Epidermal melanocyte (primary cell): ENCODE measurements at regions not wholly inside any gene's neighbourhood (a gene's known extent, or its start where the extent isn't known, plus 50 kb on each side); places are given as distances from the start of the nearest gene placed in this dataset.

Experiments used
- DNase-seq: peaks from one replicate; pipeline ENCODE4 v3.0.0; 2011; ENCODE audit warnings: low spot score; ENCODE audit not compliant: insufficient read length

GRCh38 chrX:69028006-69028760 is 137.1 kb downstream of the PJA1 start:
- no peak for DNase-seq

DNA sequence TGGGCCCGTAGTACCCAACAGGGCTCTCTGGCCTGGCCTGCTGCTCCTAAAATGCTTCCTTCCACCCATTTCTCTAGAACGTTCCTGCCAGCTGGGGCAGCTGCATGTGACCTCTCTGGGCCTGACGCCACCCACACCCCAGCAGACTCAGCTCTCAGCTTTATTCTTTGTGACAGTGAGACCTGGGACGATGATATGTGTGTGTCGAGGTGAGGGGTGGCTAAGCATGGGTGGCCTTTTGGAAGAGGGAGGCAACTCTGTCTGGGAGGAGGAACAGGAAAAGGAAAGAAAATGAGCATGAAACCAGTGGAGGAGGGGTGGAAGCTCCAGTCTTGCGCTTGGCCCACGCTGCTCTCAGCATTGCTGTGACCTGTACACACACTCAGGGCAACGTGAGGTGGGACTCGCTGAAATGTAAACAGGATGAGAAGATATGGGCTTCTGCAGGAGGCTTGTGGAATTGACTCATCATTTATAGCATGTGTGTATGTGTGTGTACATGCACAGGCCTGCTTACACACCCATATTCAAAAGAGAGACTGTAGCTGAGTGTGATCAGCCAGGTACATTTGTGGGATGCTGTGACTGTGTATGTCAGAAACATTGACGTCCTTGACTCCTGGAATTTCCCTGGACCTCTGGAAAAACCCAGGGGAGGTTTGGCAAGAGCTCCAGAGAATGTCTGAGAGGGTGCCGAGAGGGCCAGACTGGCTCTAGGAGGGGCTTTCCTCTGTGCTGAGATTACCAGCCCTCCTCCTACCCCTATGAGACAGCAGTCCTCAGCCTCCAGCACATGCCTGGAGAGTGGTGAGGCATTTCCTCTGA is 137.9 kb downstream of the PJA1 start:
- no peak for DNase-seq

GRCh38 chrX:69025802-69026301 is 139.4 kb downstream of the PJA1 start:
- no peak for DNase-seq

DNA sequence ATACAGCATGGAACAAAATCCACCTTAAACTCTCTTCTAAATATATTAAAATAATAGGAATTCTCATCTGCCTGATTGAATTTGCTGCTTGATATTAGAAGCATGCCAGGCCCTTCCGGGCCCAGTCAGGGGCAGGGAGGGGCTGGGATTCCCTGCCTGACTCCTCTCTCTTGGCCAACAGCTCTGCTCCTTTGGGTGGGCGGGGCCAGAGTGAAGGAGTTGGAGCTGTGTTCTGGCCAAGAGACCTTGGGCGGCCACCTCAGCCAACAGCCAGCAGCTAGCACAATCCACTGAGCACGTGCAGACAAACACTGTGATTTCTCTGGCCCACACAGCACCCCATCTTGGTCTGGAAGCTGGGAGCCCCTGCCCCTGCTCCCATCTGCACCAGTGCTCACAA is 140.3 kb downstream of the PJA1 start:
- DNase-seq = no peak

DNA sequence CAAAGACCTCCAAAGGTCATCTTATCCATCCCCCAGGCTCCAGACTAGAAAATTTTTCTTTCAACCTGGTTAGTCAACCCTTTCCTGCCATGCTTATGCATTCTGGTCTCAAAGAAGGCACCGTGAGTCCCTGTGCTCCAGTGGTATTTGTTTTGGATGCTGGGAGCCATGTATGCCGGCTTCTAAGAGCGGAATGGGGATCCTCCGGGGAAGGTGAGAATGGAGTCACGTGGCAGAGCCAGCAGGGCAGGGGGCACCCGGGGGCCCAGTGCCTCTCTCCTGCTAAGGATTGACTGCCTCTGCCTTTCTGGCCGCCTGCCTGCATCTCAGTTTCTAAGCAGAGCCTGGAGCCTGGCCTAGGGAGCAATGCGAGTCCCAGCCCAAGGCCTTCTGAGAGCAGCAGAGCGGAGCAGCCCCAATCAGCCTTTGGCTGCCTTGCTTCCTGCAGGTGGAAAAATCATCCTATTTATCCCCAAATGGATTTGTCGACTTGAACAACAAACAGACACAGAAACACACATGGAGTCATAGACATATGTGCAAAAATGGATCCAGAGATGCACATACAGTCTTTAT is 141.0 kb downstream of the PJA1 start:
- DNase-seq = no peak

- no peak for DNase-seq
These were observed 142.8 kb downstream of the PJA1 start for GRCh38 chrX:69022430-69022829.

- DNase-seq = no peak
These were observed 143.9 kb downstream of the PJA1 start for GRCh38 chrX:69021141-69021960.

DNA sequence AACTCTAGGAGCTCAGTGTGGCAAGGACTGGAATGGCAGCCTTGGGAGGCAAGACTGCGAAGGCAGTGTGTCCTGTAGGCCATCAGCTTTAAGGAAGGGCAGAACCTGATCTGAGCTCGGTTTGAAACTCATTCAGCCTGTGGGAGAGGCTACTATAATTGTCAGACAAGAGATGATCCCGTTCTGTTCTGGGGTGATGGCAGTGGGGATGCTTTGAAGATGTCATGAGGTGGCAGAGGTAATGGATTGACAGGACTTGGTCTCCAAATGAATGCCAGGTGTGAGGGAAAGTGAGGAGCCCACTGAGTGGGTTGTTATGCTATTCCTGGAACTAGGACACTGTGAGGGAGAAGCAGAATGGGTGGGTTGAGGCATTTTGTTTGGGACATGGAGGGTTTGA is 144.9 kb downstream of the PJA1 start:
- DNase-seq = no peak

- DNase-seq = no peak
These were observed 146.0 kb downstream of the PJA1 start for GRCh38 chrX:69019073-69019890.

DNA sequence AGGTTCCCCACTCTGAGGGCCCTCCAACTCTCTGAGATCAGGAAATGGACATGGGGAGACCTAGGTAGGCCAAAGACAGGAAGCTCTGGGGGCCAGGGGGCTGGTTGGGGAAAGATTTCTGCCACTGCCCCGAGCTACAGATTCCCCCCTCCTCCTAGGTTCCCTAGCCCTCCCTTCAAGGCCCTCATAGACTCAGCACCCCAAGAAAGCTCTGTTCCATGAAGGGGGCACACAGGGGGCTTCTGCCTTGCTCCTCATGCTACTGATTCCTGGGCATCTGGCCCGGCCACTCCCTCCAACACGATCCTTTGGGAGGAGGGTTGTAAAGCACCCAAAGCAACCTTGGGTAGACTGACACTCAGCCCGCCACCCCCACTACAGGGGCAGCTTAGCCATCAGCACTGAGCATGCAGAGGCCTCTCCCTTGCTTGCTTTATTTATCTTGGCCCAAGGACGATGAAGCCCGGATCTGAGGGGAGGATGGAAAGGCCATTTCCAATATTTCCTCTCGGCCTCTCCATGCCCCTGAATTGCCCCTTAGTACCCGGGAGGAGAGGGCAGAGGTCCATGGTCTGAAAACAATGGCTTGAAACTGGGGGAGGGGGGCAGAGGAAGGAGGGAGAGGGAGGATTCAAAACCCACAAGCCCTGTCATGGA is 146.7 kb downstream of the PJA1 start:
- DNase-seq = no peak

DNA sequence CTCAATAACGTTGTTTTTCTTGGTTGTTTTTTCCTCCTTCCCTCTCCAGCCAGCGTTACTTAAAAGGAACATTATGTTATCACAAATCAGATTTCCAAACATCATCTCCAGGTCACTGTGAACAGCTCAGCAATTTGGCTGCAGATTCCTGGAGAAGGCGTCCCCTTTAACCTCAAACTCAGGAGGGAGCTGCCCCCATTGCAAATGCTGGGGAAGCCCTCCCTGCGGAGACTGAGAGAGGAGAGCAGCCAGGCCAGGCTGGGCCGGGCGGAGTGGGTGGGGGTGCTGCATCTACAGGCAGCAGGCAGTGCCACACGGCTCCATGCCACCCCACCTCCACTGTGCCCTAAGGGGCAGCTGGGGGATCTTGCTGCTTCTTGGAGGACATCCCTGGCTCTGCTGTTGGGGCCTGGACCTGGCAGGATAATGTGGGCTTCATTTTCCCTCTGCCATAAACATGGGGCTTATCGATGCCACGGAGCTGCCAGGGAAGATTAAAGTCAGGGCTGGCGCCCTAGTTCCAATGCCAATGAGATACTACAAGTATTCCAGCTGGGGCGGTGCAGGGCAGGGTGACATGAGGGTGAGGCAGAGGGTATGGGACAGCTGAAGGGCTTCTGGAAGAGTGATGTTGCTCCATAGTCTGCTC is 148.8 kb downstream of the PJA1 start:
- no peak for DNase-seq

GRCh38 chrX:69015564-69016292 is 149.5 kb downstream of the PJA1 start:
- DNase-seq = no peak

DNA sequence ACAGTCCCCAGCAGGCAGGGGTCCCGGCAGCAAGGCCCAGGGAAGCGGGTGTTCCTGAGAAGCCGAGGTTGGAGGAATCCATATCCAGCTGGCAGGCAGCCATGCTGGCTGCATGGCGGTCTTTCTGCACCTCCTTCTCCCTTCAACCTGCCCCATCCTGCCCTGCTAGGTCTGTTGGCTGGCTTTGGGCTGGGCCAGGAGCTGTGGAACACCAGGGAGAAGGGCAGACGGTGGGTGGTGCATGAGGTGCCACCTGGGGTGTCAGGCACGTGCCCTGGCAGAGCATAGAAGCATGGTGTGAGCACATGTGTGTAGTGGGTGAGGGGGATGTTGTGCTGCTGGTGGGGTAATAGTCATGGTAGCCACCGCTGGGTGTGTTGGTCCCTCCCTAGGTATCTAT is 150.1 kb downstream of the PJA1 start:
- DNase-seq = no peak

- no peak for DNase-seq
These were observed 151.1 kb downstream of the PJA1 start for GRCh38 chrX:69014200-69014599.

DNA sequence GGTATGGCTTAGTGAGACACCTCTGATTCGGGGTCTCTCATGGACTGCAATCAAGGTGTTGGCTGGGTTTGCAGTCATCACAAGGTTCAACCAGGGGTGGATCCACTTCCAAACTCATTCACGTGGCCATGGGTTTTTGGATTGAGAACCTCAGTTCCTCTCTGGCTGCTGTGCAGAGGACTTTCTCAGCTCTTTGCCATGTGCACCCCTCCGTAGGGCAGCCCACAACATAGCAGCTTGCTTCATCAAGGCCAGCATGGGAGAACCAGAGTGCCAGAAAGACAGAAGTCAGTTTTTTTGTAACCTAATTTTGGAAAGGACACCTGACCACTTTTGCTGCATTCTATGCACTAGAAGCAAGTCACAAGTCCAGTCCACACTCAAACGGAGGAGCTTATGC is 154.9 kb downstream of the PJA1 start:
- DNase-seq = no peak

- no peak for DNase-seq
These were observed 164.4 kb downstream of the PJA1 start for GRCh38 chrX:69000877-69001276.

DNA sequence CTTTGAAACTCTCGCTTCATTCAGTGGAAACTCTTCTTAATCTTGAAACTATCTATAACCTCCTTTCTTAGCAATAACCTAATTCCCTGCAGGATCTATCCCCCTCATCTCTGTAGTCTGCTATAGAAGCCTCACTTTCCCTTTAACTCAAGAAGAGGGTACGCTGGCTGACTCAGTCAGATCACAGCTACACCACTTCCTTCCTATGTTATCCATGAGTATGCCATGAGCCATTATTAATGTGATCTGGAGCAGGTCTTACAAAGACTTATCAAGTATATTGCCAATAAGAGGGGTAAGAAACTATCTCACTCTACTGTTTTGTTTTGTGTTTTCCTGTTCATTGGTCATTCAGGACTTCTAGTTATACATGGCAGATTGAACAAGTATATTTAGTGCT is 165.3 kb downstream of the PJA1 start:
- DNase-seq = no peak

- no peak for DNase-seq
These were observed 165.9 kb downstream of the PJA1 start for GRCh38 chrX:68999356-68999755.

- no peak for DNase-seq
These were observed 166.5 kb downstream of the PJA1 start for GRCh38 chrX:68998716-68999115.
